ENCODE measurements at regions not wholly inside any gene's neighbourhood (a gene's known extent, or its start where the extent isn't known, plus 50 kb on each side); places are given as distances from the start of the nearest gene placed in this dataset.

DNA sequence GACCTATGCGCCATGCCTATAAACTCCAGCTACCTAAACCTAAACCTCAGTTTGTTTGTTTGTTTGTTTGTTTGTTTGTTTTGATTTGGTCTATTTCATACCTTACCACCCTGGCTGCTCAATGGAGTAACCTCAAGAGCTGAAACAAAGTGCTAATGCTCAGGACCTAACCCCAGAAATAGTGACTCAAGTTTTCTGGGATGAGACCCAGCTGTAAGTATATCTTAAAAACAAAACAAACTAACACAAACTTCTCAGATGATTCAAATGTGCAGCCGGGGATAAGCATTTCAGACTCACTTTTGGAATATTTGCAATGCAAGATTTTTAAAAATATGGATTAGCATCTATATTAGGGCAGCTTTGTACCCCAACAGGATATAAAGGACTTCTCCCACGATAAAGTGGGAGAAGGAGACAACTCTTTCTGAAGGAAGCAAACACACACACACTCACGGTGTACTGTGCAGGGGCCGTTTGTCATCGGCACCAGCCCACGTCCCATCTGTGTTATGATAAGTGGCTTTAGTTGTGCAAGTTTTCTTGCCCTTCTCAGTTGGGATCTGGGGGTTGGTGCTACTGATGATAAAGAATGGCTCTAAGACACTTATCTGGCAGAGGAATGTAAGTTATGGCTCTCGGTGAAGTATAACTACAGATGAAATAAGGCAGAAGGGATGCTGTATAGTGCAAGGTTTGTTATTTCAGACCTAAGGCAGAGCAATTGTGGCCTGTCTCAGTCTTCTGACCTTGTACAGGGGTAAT, 516.7 kb upstream of the TMEM132C start:
- H3K4me3 ChIP-seq, result no peak overlapping the region
- intact Hi-C loops (cut with DNase I), result no loop called here
- H3K36me3 ChIP-seq, result no peaks in the 10 kb centered on the region
- WGBS, result 61% methylated on average over 8 of the region's 8 CpGs
- TF ChIP-seq, protein P1, sequence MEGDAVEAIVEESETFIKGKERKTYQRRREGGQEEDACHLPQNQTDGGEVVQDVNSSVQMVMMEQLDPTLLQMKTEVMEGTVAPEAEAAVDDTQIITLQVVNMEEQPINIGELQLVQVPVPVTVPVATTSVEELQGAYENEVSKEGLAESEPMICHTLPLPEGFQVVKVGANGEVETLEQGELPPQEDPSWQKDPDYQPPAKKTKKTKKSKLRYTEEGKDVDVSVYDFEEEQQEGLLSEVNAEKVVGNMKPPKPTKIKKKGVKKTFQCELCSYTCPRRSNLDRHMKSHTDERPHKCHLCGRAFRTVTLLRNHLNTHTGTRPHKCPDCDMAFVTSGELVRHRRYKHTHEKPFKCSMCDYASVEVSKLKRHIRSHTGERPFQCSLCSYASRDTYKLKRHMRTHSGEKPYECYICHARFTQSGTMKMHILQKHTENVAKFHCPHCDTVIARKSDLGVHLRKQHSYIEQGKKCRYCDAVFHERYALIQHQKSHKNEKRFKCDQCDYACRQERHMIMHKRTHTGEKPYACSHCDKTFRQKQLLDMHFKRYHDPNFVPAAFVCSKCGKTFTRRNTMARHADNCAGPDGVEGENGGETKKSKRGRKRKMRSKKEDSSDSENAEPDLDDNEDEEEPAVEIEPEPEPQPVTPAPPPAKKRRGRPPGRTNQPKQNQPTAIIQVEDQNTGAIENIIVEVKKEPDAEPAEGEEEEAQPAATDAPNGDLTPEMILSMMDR (IDR thresholded peaks at IDR 0.05), result no peak
- TF ChIP-seq POLR2AphosphoS5 (IDR thresholded peaks at IDR 0.05), result no peak
- TF ChIP-seq POLR2A (IDR thresholded peaks at IDR 0.05), result no peak
- no peaks in the 10 kb centered on the region for H3K9me3 ChIP-seq
- DNase-seq (ENCODE audit: low spot score), result no peak
- no peaks in the 10 kb centered on the region for H3K4me1 ChIP-seq (replicated peaks)
- H3K27me3 ChIP-seq (replicated peaks; ENCODE audit: insufficient read depth), result no peaks in the 10 kb centered on the region
- H3K27ac ChIP-seq, result no peak overlapping the region

DNA sequence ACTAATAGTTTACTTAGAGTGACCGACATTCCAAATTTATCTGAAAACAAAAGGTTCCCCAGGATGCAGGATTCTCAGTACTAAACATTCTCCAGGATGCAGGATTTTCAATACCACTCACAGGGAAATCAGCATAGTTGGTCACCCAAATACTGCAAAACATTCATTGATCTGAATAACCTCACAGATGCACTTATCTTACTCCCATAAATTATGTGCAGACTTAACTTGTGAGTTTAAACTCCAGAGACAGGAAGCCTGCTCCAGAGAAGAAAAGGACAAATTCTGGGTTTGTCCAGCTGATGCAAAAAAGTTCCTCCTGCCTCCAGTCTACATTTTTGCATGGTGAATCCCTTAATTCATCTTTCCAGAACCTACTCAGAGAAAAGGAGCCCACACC, 514.2 kb upstream of the TMEM132C start:
- H3K4me1 ChIP-seq (replicated peaks), result no peaks in the 10 kb centered on the region
- no peaks in the 10 kb centered on the region for H3K36me3 ChIP-seq
- TF ChIP-seq POLR2AphosphoS5 (IDR thresholded peaks at IDR 0.05) (no peak), POLR2A (IDR thresholded peaks at IDR 0.05) (no peak)
- TF ChIP-seq, protein P1 (IDR thresholded peaks at IDR 0.05), result no peak
- 89% methylated on average over 1 of the region's 1 CpG for WGBS
- no peak overlapping the region for H3K4me3 ChIP-seq
- no peaks in the 10 kb centered on the region for H3K9me3 ChIP-seq
- DNase-seq (ENCODE audit: low spot score), result no peak
- H3K27me3 ChIP-seq (replicated peaks; ENCODE audit: insufficient read depth), result no peaks in the 10 kb centered on the region
- no peak overlapping the region for H3K27ac ChIP-seq
- intact Hi-C loops (cut with DNase I), result no loop called here

DNA sequence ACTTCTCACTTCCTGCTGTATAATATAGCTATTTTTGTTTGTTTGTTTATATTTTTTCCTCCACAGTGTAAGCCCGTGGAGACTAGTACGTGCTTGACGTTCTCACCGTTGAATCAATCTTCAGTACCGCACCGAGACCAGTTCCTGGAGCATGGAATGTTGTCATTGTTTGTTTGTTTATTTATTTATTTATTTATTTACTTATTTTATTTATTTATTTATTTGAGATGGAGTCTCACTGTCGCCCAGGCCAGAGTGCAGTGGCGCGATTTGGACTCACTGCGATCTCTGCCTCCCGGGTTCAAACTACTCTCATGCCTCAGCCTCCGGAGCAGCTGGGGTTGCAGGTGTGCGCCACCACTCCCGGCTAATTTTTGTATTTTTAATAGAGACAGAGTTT, 506.6 kb upstream of the TMEM132C start:
- whole genome bisulfite sequencing, result 95% methylated on average over 14 of the region's 14 CpGs

GRCh38 chr12:127760996-127761395, 506.0 kb upstream of the TMEM132C start:
- no peak for DNase-seq (ENCODE audit: low spot score)
- WGBS, result 91% methylated on average over 22 of the region's 22 CpGs
- H3K36me3 ChIP-seq, result no peaks in the 10 kb centered on the region

More for the DNA sequence above, 506.6 kb upstream of the TMEM132C start:
- no peaks in the 10 kb centered on the region for H3K27me3 ChIP-seq (replicated peaks; ENCODE audit: insufficient read depth)
- no peaks in the 10 kb centered on the region for H3K36me3 ChIP-seq
- no peaks in the 10 kb centered on the region for H3K9me3 ChIP-seq
- H3K27ac ChIP-seq, result no peak overlapping the region
- H3K4me3 ChIP-seq, result no peak overlapping the region
- no peak for DNase-seq (ENCODE audit: low spot score)
- TF ChIP-seq POLR2A (IDR thresholded peaks at IDR 0.05), result no peak
- TF ChIP-seq, protein P1 (IDR thresholded peaks at IDR 0.05), result no peak
- no peak for TF ChIP-seq POLR2AphosphoS5 (IDR thresholded peaks at IDR 0.05)
- intact Hi-C loops (cut with DNase I), result no loop called here
- no peaks in the 10 kb centered on the region for H3K4me1 ChIP-seq (replicated peaks)

More at GRCh38 chr12:127760996-127761395, 506.0 kb upstream of the TMEM132C start:
- intact Hi-C loops (cut with DNase I), result no loop called here
- Histone ChIP-seq H3K27me3 (replicated peaks; ENCODE audit: insufficient read depth) (no peaks in the 10 kb centered on the region), H3K27ac (no peak overlapping the region), H3K9me3 (no peaks in the 10 kb centered on the region), H3K4me3 (no peak overlapping the region), H3K4me1 (replicated peaks) (no peaks in the 10 kb centered on the region)
- no peak for TF ChIP-seq POLR2A (IDR thresholded peaks at IDR 0.05)
- TF ChIP-seq, protein P1 (IDR thresholded peaks at IDR 0.05), result no peak
- TF ChIP-seq POLR2AphosphoS5 (IDR thresholded peaks at IDR 0.05), result no peak

Measured in prostate gland (tissue), 2 donors.